Immature natural killer cell (primary cell): ENCODE measurements at regions not wholly inside any gene's neighbourhood (a gene's known extent, or its start where the extent isn't known, plus 50 kb on each side); places are given as distances from the start of the nearest gene placed in this dataset.

ENCODE experiments used
- DNase-seq, 3 donors: peaks; one replicate each; pipeline ENCODE4 v3.0.0; 2022; ENCODE audit warnings: mixed read lengths in 1 of 3
- H3K27ac Mint-ChIP-seq, 6 donors: one replicate each; pipeline ENCODE4 v1.8.0; 2020; ENCODE audit warnings: mixed read lengths in 6 of 6, mild to moderate bottlenecking in 5 of 6, inconsistent platforms in 4 of 6, moderate library complexity in 3 of 6
- H3K27me3 Mint-ChIP-seq, 3 donors: one replicate each; pipeline ENCODE4 v1.8.0; 2020 to 2021; ENCODE audit warnings: low read depth in 3 of 3, mild to moderate bottlenecking in 3 of 3, mixed read lengths in 3 of 3, moderate library complexity in 3 of 3, inconsistent platforms in 1 of 3
- H3K36me3 Mint-ChIP-seq, 3 donors: one replicate each; pipeline ENCODE4 v1.8.0; 2020; ENCODE audit warnings: mixed read lengths in 3 of 3, inconsistent platforms in 2 of 3, mild to moderate bottlenecking in 2 of 3
- H3K4me1 Mint-ChIP-seq, 2 donors: one replicate each; pipeline ENCODE4 v1.8.0; 2020; ENCODE audit warnings: inconsistent platforms in 2 of 2, mild to moderate bottlenecking in 2 of 2, mixed read lengths in 2 of 2, moderate library complexity in 1 of 2
- H3K4me3 Mint-ChIP-seq, 5 donors: one replicate each; pipeline ENCODE4 v1.8.0; 2020; ENCODE audit warnings: mild to moderate bottlenecking in 5 of 5, mixed read lengths in 5 of 5, inconsistent platforms in 3 of 5, moderate library complexity in 3 of 5
- H3K9me3 Mint-ChIP-seq, 6 donors: one replicate each; pipeline ENCODE4 v1.8.0; 2020; ENCODE audit warnings: mild to moderate bottlenecking in 6 of 6, mixed read lengths in 6 of 6, inconsistent platforms in 4 of 6, moderate library complexity in 3 of 6

DNA sequence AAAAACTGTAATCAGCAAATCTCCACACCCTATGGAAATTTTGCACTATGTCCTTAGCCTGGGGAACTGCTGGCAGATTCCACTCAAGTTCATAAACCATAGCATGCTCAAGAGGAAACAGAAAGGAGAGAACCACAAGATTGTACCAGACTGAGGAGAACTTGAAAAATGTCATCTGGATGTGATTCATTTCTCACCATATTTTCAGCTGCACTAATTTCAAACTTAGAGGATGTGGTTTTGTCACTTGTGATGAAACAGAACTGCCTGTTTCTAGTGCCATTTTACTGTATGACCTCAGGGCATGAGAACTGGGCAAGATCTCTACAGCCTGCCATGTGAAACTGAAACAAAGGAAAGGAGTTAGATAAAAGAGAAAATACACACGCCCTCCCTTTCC, 1493.1 kb upstream of the FLRT2 start:
- H3K9me3 Mint-ChIP-seq = peaks cover 0 to 2% (median 0%) of the 10 kb centered on the region in 6 donors

DNA sequence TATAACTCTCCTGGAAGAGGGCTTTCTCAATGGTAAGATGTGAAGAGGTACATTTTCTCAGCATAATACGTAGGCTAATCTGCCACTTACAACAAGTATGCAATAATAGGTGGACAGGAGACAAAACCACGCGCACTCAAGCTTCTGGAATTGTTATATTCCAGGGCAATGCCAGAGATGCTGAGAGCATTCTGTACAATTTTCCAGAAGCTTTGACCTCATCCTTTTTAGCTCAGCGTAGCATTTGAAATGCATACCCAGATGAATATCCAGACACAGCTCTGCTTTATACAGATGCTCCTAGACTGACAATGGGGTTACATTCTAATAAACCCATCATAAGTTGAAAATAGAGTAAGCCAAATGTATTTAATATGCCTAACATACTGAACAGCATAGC, 1492.4 kb upstream of the FLRT2 start:
- DNase-seq = no peak
- H3K27me3 Mint-ChIP-seq = peaks cover 3 to 5% (median 4%) of the 10 kb centered on the region in 3 donors
- H3K27ac Mint-ChIP-seq = peak overlapping the region; percentile 89 to 96 (median 93)
- peaks cover 41 to 53% of the 10 kb centered on the region in 2 donors for H3K4me1 Mint-ChIP-seq
- H3K4me3 Mint-ChIP-seq = peak overlapping the region; percentile 76 to 88 (median 85)
- no peaks in the 10 kb centered on the region for H3K36me3 Mint-ChIP-seq
- peaks cover 0 to 2% (median 0%) of the 10 kb centered on the region in 6 donors for H3K9me3 Mint-ChIP-seq

More for the DNA sequence above, 1493.1 kb upstream of the FLRT2 start:
- Mint-ChIP-seq H3K4me1 (peaks cover 41 to 53% of the 10 kb centered on the region in 2 donors), H3K27me3 (peaks cover 3 to 5% (median 4%) of the 10 kb centered on the region in 3 donors), H3K36me3 (no peaks in the 10 kb centered on the region), H3K27ac (peak overlapping the region; percentile 89 to 96 (median 93)), H3K4me3 (peak overlapping the region; percentile 76 to 88 (median 85))
- DNase-seq = peak; percentile 69 to 76 (median 75)

DNA sequence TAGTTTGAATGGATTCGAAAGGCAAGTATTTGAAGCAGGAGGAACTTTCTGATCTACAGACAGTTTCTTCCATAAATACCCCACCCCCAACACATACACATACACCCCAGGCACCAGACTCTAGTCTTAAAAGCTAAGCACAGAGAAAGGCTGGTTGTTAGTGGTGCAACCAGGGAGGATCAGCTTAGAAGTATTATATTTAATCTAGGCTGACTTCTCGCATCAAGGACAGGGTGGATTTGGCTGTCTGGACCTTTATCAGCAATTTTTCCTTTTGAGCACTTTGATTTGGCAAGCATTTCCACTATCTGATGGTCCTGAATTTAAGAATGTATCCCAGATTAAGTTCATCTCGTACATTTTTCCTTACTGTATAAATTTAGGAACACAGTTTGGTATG, 1489.8 kb upstream of the FLRT2 start:
- Mint-ChIP-seq H3K27me3 (peaks cover 3 to 5% (median 4%) of the 10 kb centered on the region in 3 donors), H3K36me3 (peaks cover 0 to 9% (median 0%) of the 10 kb centered on the region in 3 donors), H3K27ac (peak overlapping the region in 1 of 6 donors; percentile 69), H3K9me3 (peaks cover 0 to 6% (median 0%) of the 10 kb centered on the region in 6 donors), H3K4me1 (peaks cover 41 to 47% of the 10 kb centered on the region in 2 donors), H3K4me3 (no peak overlapping the region)
- DNase-seq = no peak

DNA sequence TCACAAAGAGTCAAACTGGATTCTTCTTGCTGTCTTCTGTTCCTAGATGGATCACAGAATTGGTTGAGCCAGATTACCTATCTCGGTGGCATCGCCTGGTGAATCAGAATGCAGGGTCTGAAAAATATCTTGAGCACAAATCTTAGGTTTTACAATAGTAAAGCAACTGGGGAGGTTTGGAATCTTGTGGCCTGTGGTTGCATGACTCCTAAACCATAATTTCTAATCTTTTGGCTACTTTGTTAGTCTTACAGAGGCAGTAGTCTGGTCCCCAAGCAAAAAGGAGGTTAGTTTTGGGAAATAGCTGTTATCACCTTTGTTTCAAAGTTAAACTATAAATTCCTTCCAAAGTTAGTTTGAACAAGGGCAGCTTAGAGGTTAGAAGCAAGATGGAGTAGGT, 1488.5 kb upstream of the FLRT2 start:
- H3K27me3 Mint-ChIP-seq = peaks cover 3 to 5% (median 4%) of the 10 kb centered on the region in 3 donors
- peaks cover 33 to 34% of the 10 kb centered on the region in 2 donors for H3K4me1 Mint-ChIP-seq
- H3K4me3 Mint-ChIP-seq = no peak overlapping the region
- peak overlapping the region in 1 of 6 donors; percentile 4 for H3K27ac Mint-ChIP-seq
- H3K9me3 Mint-ChIP-seq = peaks cover 0 to 6% (median 0%) of the 10 kb centered on the region in 6 donors
- H3K36me3 Mint-ChIP-seq = peaks cover 0 to 9% (median 0%) of the 10 kb centered on the region in 3 donors
- DNase-seq = no peak

DNA sequence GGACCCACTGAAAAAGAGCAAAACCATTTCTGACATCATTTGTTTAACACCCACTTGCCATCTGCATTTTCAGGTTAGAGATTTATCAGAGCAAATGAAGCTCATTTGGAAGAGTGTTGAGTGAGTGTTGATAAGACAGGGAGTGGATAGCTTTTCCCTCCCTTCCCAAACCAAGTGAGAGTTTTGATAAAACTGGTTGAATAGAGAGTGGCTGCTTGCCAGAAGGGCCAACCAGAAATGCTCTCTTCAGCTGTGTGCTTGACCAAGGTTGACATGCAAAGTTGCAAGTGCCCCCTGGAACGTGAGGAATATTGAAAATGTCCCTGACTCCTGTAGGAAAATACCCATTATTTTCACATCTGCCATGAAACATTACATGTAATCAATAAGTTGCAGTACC, 1487.0 kb upstream of the FLRT2 start:
- Mint-ChIP-seq H3K27ac (no peak overlapping the region), H3K27me3 (peaks cover 0 to 7% (median 0%) of the 10 kb centered on the region in 3 donors), H3K4me3 (no peak overlapping the region), H3K36me3 (peaks cover 0 to 9% (median 0%) of the 10 kb centered on the region in 3 donors), H3K4me1 (peaks cover 18% of the 10 kb centered on the region in 2 donors), H3K9me3 (peaks cover 0 to 6% (median 0%) of the 10 kb centered on the region in 6 donors)
- DNase-seq = no peak

DNA sequence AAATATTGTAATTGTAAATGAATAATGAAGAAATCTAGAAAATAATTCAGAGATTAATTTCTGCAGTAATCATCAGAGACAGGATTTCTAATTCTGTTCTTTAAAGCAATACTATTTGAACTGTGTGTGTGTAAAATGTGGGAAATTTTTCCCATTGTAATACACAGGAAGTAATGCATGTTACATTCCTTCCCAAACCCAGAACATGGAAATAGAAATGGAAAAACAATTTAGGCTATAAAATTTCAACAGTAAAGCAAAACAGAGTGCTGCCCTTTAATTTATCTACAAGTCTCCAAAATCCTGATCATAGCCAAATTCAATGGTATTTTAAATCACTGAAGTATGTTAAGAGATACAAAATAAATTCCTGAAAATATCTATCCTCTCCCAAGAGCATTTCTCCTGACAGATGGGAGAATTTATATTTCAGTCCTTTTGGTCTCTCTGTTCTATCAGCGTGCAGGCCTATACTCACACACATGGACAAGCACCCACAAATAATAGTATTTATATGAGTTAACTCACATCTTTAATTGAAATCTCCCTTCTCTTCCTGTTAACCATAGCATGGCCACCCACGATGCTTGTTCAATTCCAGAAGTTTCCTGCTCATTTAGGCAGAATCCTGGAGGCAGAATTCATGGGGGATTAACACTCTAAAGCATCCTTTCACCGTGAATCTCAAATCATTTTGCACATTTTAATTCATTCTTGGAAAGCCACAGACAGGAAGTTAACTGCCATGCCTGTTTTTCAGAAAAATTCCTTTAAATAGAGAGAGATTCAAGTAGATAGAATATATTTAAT, 1465.4 kb upstream of the FLRT2 start:
- DNase-seq = no peak
- Mint-ChIP-seq H3K27ac (no peak overlapping the region), H3K4me1 (no peaks in the 10 kb centered on the region), H3K27me3 (peaks cover 0 to 2% (median 2%) of the 10 kb centered on the region in 3 donors), H3K9me3 (no peaks in the 10 kb centered on the region), H3K36me3 (no peaks in the 10 kb centered on the region), H3K4me3 (no peak overlapping the region)

DNA sequence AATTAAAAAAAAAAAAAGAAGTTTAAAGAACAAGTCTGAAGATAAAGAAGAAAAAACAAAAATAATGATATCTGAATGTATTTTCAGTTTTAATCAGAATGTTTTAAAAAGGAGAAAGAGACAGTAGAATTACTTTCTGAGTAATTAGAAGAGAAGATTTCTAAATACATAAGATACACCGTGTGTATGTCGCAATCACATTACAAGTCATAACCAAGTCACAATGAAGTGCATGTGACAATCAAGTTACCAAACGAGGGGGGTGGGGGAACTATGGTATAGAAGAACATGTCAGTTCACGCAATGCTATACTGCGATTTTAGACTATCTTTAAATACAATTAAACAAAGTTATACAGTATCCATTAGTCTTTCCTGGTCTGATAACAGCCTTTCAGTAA, 1464.1 kb upstream of the FLRT2 start:
- Mint-ChIP-seq H3K4me3 (no peak overlapping the region), H3K27me3 (peaks cover 0 to 2% (median 2%) of the 10 kb centered on the region in 3 donors), H3K36me3 (no peaks in the 10 kb centered on the region), H3K9me3 (no peaks in the 10 kb centered on the region), H3K4me1 (no peaks in the 10 kb centered on the region), H3K27ac (no peak overlapping the region)
- no peak for DNase-seq

DNA sequence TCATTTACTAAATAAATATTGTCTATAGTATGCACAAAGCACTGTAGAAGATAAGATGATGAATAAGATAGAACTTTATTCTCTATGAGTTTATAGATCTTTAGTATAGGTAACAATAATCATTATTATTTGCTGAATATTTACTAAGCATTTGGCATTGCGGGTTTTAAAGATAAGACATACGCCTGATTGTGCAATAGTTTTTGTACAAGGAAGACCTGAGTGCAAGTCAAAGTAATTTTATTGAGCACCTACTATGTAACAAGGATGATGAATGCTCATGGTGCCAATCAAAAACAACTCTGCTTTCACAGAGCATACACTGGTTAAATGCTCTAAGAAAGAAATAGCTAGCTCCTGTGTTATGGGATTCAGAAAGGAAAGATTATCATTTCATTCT, 1461.7 kb upstream of the FLRT2 start:
- no peaks in the 10 kb centered on the region for H3K4me1 Mint-ChIP-seq
- no peak for DNase-seq

DNA sequence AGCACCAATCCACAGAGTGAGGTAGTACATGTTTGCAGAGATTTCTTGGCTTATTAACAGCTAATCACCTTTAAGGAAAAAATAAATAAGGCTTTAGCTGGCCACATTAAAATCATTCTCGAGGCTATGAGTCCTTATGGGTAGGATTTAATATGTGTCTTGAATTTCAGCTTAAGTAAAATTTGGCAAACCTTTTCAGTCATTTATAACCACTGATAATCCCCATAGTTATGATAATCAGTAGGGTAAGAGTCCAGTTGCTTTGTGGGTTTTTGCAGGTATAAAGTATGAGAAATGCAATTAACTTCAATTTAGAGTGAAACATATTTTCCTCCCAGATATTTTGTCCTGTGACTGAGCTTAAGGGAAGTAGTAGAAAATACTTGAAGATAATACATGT, 1458.9 kb upstream of the FLRT2 start:
- Mint-ChIP-seq H3K9me3 (no peaks in the 10 kb centered on the region), H3K27me3 (peaks cover 0 to 2% (median 0%) of the 10 kb centered on the region in 3 donors), H3K4me3 (no peak overlapping the region), H3K4me1 (no peaks in the 10 kb centered on the region), H3K27ac (no peak overlapping the region), H3K36me3 (no peaks in the 10 kb centered on the region)
- DNase-seq = no peak

More for the DNA sequence above, 1461.7 kb upstream of the FLRT2 start:
- Mint-ChIP-seq H3K27me3 (peaks cover 0 to 2% (median 2%) of the 10 kb centered on the region in 3 donors), H3K36me3 (no peaks in the 10 kb centered on the region), H3K27ac (no peak overlapping the region), H3K4me3 (no peak overlapping the region), H3K9me3 (no peaks in the 10 kb centered on the region)

DNA sequence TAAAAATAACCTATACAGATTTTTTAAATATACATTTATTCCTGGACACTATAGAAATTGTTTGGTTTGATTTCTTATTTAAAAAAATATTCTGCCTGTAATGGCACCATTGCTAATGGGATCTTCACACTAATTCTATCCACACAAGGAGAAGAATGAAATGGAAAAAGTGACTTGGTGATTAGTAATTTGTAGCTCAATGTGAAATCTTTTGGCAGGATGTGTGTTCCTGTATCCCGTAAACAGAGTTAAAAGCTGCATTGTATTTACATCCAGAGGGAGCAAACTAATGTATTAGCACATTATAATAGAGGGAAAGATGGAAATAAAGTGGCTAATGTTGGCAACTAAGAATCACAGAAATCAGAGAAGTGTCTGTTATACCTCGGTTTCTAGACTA, 1455.3 kb upstream of the FLRT2 start:
- H3K36me3 Mint-ChIP-seq = no peaks in the 10 kb centered on the region

DNA sequence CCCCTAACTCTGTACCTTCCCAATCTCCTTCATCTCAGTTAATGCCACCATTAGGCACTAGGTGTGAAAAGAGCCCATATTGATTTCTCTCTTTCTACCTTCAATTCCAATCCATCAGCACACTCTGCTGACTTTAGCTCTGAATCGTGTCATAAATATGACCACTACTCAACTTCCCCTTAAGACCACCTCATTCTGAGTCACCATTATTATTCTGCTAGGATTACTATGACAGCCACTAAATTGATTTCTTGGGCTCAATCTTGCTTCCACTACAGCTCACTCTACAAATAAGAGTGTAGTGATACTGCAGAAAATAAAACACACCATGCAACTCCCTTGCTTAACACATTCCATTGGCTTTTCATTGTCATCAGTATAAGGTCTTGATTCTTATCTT, 1449.0 kb upstream of the FLRT2 start:
- peaks cover 0 to 1% of the 10 kb centered on the region in 2 donors for H3K4me1 Mint-ChIP-seq
- no peak overlapping the region for H3K4me3 Mint-ChIP-seq
- no peaks in the 10 kb centered on the region for H3K36me3 Mint-ChIP-seq
- H3K27ac Mint-ChIP-seq = no peak overlapping the region
- peaks cover 0 to 1% (median 0%) of the 10 kb centered on the region in 3 donors for H3K27me3 Mint-ChIP-seq
- DNase-seq = no peak
- peaks cover 0 to 4% (median 0%) of the 10 kb centered on the region in 6 donors for H3K9me3 Mint-ChIP-seq

More for the DNA sequence above, 1455.3 kb upstream of the FLRT2 start:
- no peak for DNase-seq
- Mint-ChIP-seq H3K4me1 (peaks cover 0 to 1% of the 10 kb centered on the region in 2 donors), H3K27me3 (peaks cover 0 to 2% (median 1%) of the 10 kb centered on the region in 3 donors), H3K4me3 (no peak overlapping the region), H3K27ac (no peak overlapping the region), H3K9me3 (peaks cover 0 to 2% (median 0%) of the 10 kb centered on the region in 6 donors)

DNA sequence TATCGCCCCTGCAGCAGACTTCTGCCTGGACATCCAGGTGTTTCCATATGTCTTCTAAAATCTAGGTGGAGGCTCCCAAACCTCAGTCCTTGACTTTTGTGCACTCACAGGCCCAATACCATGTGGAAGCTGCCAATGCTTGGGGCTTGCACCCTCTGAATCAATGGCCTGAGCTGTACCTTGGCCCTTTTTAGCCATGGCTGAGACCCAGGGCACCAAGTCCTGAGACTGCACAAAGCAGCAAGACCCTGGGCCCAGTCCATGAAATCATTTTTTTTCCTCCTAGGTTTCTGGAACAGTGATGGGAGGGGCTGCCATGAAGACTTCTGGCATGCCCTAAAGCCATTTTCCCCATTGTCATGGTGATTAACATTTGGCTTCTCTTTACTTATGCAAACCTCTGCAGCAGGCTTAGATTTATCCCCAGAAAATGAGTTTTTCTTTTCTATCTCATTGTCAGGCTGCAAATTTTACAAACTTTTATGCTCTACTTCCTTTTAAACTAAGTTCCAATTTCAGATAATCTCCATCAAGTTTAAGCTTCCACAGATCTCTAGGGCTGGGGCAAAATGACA, 1445.8 kb upstream of the FLRT2 start:
- Mint-ChIP-seq H3K4me1 (no peaks in the 10 kb centered on the region), H3K36me3 (no peaks in the 10 kb centered on the region), H3K4me3 (no peak overlapping the region), H3K27ac (no peak overlapping the region), H3K9me3 (peaks cover 0 to 2% (median 0%) of the 10 kb centered on the region in 6 donors), H3K27me3 (no peaks in the 10 kb centered on the region)
- DNase-seq = no peak

DNA sequence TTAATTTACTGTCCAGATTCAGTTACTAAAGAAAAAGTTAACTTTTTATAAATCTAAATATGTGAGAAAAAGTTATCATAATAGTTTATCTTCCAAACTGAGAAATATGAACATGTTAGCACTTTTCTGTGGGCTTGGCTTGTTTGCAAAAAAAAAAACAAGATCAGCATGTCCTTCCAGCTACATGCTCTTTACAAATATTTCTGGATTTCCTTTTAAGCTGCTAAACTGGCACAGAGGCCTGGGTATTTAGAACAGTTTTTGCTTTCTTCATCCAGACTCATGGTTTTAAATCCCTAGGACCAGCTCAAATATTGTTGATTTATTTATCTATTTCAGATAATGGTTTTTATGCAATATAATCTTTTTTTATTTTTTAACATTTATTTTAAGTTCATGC, 1444.5 kb upstream of the FLRT2 start:
- Mint-ChIP-seq H3K27ac (no peak overlapping the region), H3K4me1 (no peaks in the 10 kb centered on the region), H3K4me3 (no peak overlapping the region), H3K9me3 (peaks cover 0 to 2% (median 0%) of the 10 kb centered on the region in 6 donors), H3K27me3 (no peaks in the 10 kb centered on the region), H3K36me3 (no peaks in the 10 kb centered on the region)
- no peak for DNase-seq

DNA sequence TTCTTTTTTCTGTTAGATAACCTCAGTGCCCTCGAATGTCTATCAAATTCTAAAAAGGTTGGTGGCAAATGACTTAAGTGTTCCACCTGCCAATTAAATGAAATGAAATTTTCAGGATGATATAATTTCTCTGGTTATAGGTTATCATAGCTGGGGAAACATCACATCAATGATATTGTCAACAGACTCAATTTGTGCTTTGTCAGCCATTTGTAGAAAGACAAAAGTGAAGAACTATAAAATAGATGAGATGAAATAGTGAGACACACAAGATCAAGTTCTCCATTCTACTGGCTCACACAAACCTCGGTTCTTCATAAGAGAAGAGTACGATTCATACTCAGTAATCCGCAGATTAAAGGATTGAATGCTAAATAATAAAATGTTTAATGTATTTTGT, 1443.2 kb upstream of the FLRT2 start:
- no peak for DNase-seq
- H3K27ac Mint-ChIP-seq = no peak overlapping the region
- no peaks in the 10 kb centered on the region for H3K27me3 Mint-ChIP-seq
- no peaks in the 10 kb centered on the region for H3K36me3 Mint-ChIP-seq
- H3K9me3 Mint-ChIP-seq = peaks cover 0 to 2% (median 0%) of the 10 kb centered on the region in 6 donors
- no peaks in the 10 kb centered on the region for H3K4me1 Mint-ChIP-seq
- no peak overlapping the region for H3K4me3 Mint-ChIP-seq
